Suprapubic skin (tissue), 4 donors: ENCODE measurements at regions not wholly inside any gene's neighbourhood (a gene's known extent, or its start where the extent isn't known, plus 50 kb on each side); places are given as distances from the start of the nearest gene placed in this dataset.

Source experiments
- DNase-seq, 2 donors: peaks; one replicate each; pipeline ENCODE4 v3.0.0-alpha.2; 2019; ENCODE audit warnings: low spot score in 2 of 2
- H3K27ac ChIP-seq: fragments of 200-600 bp; sonication (generic); one replicate; pipeline ENCODE4 v1.5.1; 2019
- H3K27me3 ChIP-seq: fragments of 200-600 bp; sonication (generic); one replicate; pipeline ENCODE4 v1.5.1; 2019
- H3K36me3 ChIP-seq: fragments of 200-600 bp; sonication (generic); one replicate; pipeline ENCODE4 v1.5.1; 2019
- H3K4me1 ChIP-seq: fragments of 200-600 bp; sonication (generic); one replicate; pipeline ENCODE4 v1.5.1; 2019
- H3K4me3 ChIP-seq: fragments of 200-600 bp; sonication (generic); one replicate; pipeline ENCODE4 v1.5.1; 2019; ENCODE audit warnings: mild to moderate bottlenecking
- H3K9me3 ChIP-seq: fragments of 200-600 bp; sonication (generic); one replicate; pipeline ENCODE4 v1.5.1; 2019
- CTCF ChIP-seq, 2 donors: fragments of 200-600 bp in 1 of 2; fragments of 450-650 bp in 1 of 2; sonication (generic) in 1 of 2; IDR thresholded peaks; one replicate each; pipeline ENCODE4 v1.5.1; 2016 to 2019; ENCODE audit warnings: antibody characterized with exemption in 2 of 2, mild to moderate bottlenecking in 1 of 2, moderate library complexity in 1 of 2
- EP300 ChIP-seq: sonication (generic); formaldehyde crosslinking; IDR thresholded peaks from one replicate; pipeline ENCODE4 v1.6.1; 2017; ENCODE audit warnings: antibody characterized with exemption
- POLR2A ChIP-seq, 2 donors: fragments of 450-650 bp; IDR thresholded peaks; one replicate each; pipeline ENCODE4 v1.6.1; 2017; ENCODE audit warnings: antibody characterized with exemption in 2 of 2, mild to moderate bottlenecking in 2 of 2, moderate library complexity in 2 of 2
- POLR2AphosphoS5 ChIP-seq, 3 donors: sonication (generic); formaldehyde crosslinking; IDR thresholded peaks; one replicate each; pipeline ENCODE4 v1.6.1; 2017; ENCODE audit warnings: antibody characterized with exemption in 3 of 3
- WGBS: methylation state at CpG from one replicate; pipeline ENCODE4 v1.1.5; 2018; 5-methylcytosine and 5-hydroxymethylcytosine counted together

- Histone ChIP-seq H3K4me1 (no peaks in the 10 kb centered on the region), H3K27me3 (no peaks in the 10 kb centered on the region), H3K9me3 (no peaks in the 10 kb centered on the region), H3K27ac (no peak overlapping the region), H3K36me3 (no peaks in the 10 kb centered on the region), H3K4me3 (no peak overlapping the region)
- no peak for TF ChIP-seq CTCF (IDR thresholded peaks at IDR 0.05)
- DNase-seq, result no peak
- 40% methylated on average over 2 of the region's 3 CpGs for WGBS
Observed at GRCh38 chr16:6852643-6853225, 479.9 kb upstream of the RBFOX1 start.

GRCh38 chr16:6846452-6846851, 486.2 kb upstream of the RBFOX1 start:
- Histone ChIP-seq H3K27ac (no peak overlapping the region), H3K4me1 (no peaks in the 10 kb centered on the region), H3K36me3 (no peaks in the 10 kb centered on the region), H3K9me3 (no peaks in the 10 kb centered on the region), H3K27me3 (no peaks in the 10 kb centered on the region), H3K4me3 (no peak overlapping the region)
- TF ChIP-seq POLR2A (IDR thresholded peaks at IDR 0.05) (no peak), CTCF (IDR thresholded peaks at IDR 0.05) (no peak), EP300 (no peak), POLR2AphosphoS5 (IDR thresholded peaks at IDR 0.05) (no peak)
- DNase-seq, result no peak
- 77% methylated on average over 8 of the region's 8 CpGs for WGBS

GRCh38 chr16:6841392-6841791, 491.3 kb upstream of the RBFOX1 start:
- TF ChIP-seq EP300 (no peak), POLR2AphosphoS5 (IDR thresholded peaks at IDR 0.05) (no peak)
- WGBS, result 84% methylated on average over 6 of the region's 6 CpGs
- Histone ChIP-seq H3K4me1 (no peaks in the 10 kb centered on the region), H3K4me3 (no peak overlapping the region), H3K9me3 (no peaks in the 10 kb centered on the region), H3K36me3 (no peaks in the 10 kb centered on the region), H3K27ac (no peak overlapping the region), H3K27me3 (no peaks in the 10 kb centered on the region)
- no peak for DNase-seq

DNA sequence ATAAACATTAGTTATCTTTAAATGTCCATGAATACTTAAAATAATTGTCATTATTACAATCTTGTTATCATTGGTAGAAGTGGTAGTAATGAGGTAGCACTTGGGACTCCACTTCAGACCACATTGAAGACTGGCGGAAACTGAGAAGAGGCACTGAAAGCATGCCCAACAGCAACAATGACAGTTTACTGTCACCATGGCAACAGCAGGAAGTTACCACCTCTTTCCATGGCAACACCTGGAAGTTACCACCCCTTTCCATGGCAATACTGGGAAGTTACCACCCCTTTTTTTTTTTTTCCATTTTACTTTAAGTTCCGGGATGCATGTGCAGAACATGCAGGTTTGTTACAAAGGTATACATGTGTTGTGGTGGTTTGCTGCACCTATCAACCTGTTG, 494.9 kb upstream of the RBFOX1 start:
- Histone ChIP-seq H3K9me3 (no peaks in the 10 kb centered on the region), H3K36me3 (no peaks in the 10 kb centered on the region), H3K27ac (no peak overlapping the region), H3K27me3 (no peaks in the 10 kb centered on the region), H3K4me1 (no peaks in the 10 kb centered on the region), H3K4me3 (no peak overlapping the region)
- WGBS, result 95% methylated on average over 2 of the region's 2 CpGs
- no peak for DNase-seq
- TF ChIP-seq POLR2A (IDR thresholded peaks at IDR 0.05) (no peak), EP300 (no peak), CTCF (IDR thresholded peaks at IDR 0.05) (no peak), POLR2AphosphoS5 (IDR thresholded peaks at IDR 0.05) (no peak)

DNA sequence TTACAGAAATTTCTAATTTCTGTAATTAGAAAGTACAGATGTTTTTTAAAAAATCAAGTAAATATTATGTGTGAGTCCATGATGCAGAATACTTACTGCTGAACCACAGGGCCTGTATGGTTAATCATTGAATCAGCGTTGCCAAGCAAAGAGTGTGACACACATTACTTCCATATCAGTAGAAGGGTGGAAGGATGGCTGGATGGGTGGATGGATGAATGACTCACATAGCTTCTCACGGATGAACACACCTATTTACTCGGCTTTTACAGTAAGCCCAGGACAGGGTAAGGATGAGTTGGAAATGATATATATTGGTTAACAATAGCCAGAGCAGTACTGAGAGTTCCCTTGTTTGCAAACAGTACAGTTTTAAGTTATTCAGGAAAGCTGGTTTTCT, 495.9 kb upstream of the RBFOX1 start:
- H3K4me1 ChIP-seq, result no peaks in the 10 kb centered on the region
- H3K27me3 ChIP-seq, result no peaks in the 10 kb centered on the region
- H3K36me3 ChIP-seq, result no peaks in the 10 kb centered on the region
- no peak for DNase-seq
- H3K9me3 ChIP-seq, result no peaks in the 10 kb centered on the region
- H3K4me3 ChIP-seq, result no peak overlapping the region
- H3K27ac ChIP-seq, result no peak overlapping the region
- WGBS, result 69% methylated on average over 3 of the region's 3 CpGs
- no peak for TF ChIP-seq CTCF (IDR thresholded peaks at IDR 0.05)
- TF ChIP-seq POLR2AphosphoS5 (IDR thresholded peaks at IDR 0.05), result no peak
- TF ChIP-seq POLR2A (IDR thresholded peaks at IDR 0.05), result no peak
- TF ChIP-seq EP300, result no peak

DNA sequence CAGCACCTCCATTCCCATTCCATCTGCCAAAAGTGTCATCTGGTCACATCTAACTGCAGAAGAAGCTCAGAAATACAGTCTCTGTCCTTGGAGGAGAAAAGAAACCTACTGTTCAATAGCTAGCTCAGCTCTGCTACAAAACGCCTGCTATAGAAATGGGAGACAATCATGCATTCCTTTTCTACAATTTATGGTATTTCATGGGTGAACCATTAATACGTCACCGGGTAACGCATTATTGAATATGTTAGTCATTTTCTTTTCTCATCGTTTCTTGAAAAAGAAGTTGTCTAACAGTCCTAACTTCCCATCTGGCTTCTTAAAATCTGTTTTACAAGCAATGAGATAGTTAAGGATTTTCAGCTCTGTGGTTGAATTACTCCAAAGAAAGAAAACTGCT, 496.7 kb upstream of the RBFOX1 start:
- H3K4me1 ChIP-seq, result no peaks in the 10 kb centered on the region
- 56% methylated on average over 5 of the region's 5 CpGs for WGBS
- no peak overlapping the region for H3K4me3 ChIP-seq
- H3K36me3 ChIP-seq, result no peaks in the 10 kb centered on the region
- H3K27me3 ChIP-seq, result no peaks in the 10 kb centered on the region
- no peak for DNase-seq
- H3K27ac ChIP-seq, result no peak overlapping the region
- TF ChIP-seq POLR2AphosphoS5 (IDR thresholded peaks at IDR 0.05), result no peak
- TF ChIP-seq CTCF (IDR thresholded peaks at IDR 0.05), result no peak
- TF ChIP-seq EP300, result no peak
- no peak for TF ChIP-seq POLR2A (IDR thresholded peaks at IDR 0.05)
- no peaks in the 10 kb centered on the region for H3K9me3 ChIP-seq
